ENCODE measurements at regions not wholly inside any gene's neighbourhood (a gene's known extent, or its start where the extent isn't known, plus 50 kb on each side); places are given as distances from the start of the nearest gene placed in this dataset.

DNA sequence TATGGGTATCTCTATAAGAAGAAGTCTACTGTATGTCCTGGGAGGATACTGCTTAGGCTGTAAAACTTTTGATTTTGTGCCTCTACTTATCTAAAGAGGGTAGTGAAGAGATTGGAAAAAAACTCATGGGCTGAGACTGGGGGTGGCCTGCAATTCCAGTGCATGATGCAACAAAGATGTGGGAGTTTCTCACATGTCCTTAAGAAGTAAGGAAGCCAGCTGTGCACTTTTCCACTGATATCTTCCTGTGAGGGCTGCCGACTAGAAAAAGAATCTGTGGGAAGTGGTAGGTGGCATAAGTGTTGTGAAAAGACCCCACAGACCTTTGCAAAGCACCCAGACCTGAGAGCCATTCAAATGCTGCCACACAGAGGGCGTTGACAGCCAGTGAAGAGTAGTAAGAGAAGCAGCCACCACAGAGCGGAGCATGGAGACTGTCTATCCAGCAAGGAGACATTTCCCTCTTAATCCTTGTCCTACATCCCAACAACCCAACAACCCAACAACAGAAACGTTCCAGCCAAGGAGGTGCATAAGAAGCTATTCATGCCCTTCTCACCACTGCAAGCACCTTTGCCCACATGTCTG lies 65.1 kb downstream of the PFDN4 start:
- WGBS = 70% methylated on average over 4 of the region's 4 CpGs
- Histone ChIP-seq H3K27ac (ENCODE audit: low read depth in 1 of 2, low read length in 1 of 2) (no peak overlapping the region), H3K36me3 (ENCODE audit: control insufficient read depth in 2 of 2, insufficient read depth in 2 of 2, low read length in 1 of 2) (no peaks in the 10 kb centered on the region), H3K9me3 (ENCODE audit: control insufficient read depth in 2 of 2, insufficient read depth in 1 of 2, low read length in 1 of 2) (no peaks in the 10 kb centered on the region), H3K4me3 (ENCODE audit: low read length in 2 of 2) (no peak overlapping the region), H3K4me1 (ENCODE audit: control insufficient read depth in 2 of 2, insufficient read depth in 2 of 2, low read length in 2 of 2) (no peaks in the 10 kb centered on the region), H3K27me3 (ENCODE audit: control insufficient read depth in 2 of 2, insufficient read depth in 1 of 2, low read length in 1 of 2) (no peaks in the 10 kb centered on the region)
- no peak for DNase-seq (ENCODE audit: low read depth in 6 of 9, low spot score in 9 of 9)

GRCh38 chr20:54275359-54276111 lies 67.6 kb downstream of the PFDN4 start:
- Histone ChIP-seq H3K27ac (ENCODE audit: low read depth in 1 of 2, low read length in 1 of 2) (no peak overlapping the region), H3K4me1 (ENCODE audit: control insufficient read depth in 2 of 2, insufficient read depth in 2 of 2, low read length in 2 of 2) (no peaks in the 10 kb centered on the region), H3K9me3 (ENCODE audit: control insufficient read depth in 2 of 2, insufficient read depth in 1 of 2, low read length in 1 of 2) (no peaks in the 10 kb centered on the region), H3K27me3 (ENCODE audit: control insufficient read depth in 2 of 2, insufficient read depth in 1 of 2, low read length in 1 of 2) (no peaks in the 10 kb centered on the region), H3K36me3 (ENCODE audit: control insufficient read depth in 2 of 2, insufficient read depth in 2 of 2, low read length in 1 of 2) (no peaks in the 10 kb centered on the region), H3K4me3 (ENCODE audit: low read length in 2 of 2) (no peak overlapping the region)
- no peak for DNase-seq (ENCODE audit: low read depth in 6 of 9, low spot score in 9 of 9)
- WGBS = 96% methylated on average over 4 of the region's 4 CpGs

- no peak for DNase-seq (ENCODE audit: low read depth in 6 of 9, low spot score in 9 of 9)
- H3K9me3 ChIP-seq (ENCODE audit: control insufficient read depth in 2 of 2, insufficient read depth in 1 of 2, low read length in 1 of 2) = no peaks in the 10 kb centered on the region
- 98% methylated on average over 4 of the region's 4 CpGs for WGBS
- no peaks in the 10 kb centered on the region for H3K4me1 ChIP-seq (ENCODE audit: control insufficient read depth in 2 of 2, insufficient read depth in 2 of 2, low read length in 2 of 2)
- no peaks in the 10 kb centered on the region for H3K27me3 ChIP-seq (ENCODE audit: control insufficient read depth in 2 of 2, insufficient read depth in 1 of 2, low read length in 1 of 2)
- no peaks in the 10 kb centered on the region for H3K36me3 ChIP-seq (ENCODE audit: control insufficient read depth in 2 of 2, insufficient read depth in 2 of 2, low read length in 1 of 2)
- H3K4me3 ChIP-seq (ENCODE audit: low read length in 2 of 2) = no peak overlapping the region
- H3K27ac ChIP-seq (ENCODE audit: low read depth in 1 of 2, low read length in 1 of 2) = no peak overlapping the region
Observed at GRCh38 chr20:54276577-54277169, 68.8 kb downstream of the PFDN4 start.

- Histone ChIP-seq H3K4me3 (ENCODE audit: low read length in 2 of 2) (no peak overlapping the region), H3K9me3 (ENCODE audit: control insufficient read depth in 2 of 2, insufficient read depth in 1 of 2, low read length in 1 of 2) (no peaks in the 10 kb centered on the region), H3K36me3 (ENCODE audit: control insufficient read depth in 2 of 2, insufficient read depth in 2 of 2, low read length in 1 of 2) (no peaks in the 10 kb centered on the region), H3K27me3 (ENCODE audit: control insufficient read depth in 2 of 2, insufficient read depth in 1 of 2, low read length in 1 of 2) (no peaks in the 10 kb centered on the region), H3K4me1 (ENCODE audit: control insufficient read depth in 2 of 2, insufficient read depth in 2 of 2, low read length in 2 of 2) (no peaks in the 10 kb centered on the region), H3K27ac (ENCODE audit: low read depth in 1 of 2, low read length in 1 of 2) (no peak overlapping the region)
- 91% methylated on average over 4 of the region's 4 CpGs for WGBS
- DNase-seq (ENCODE audit: low read depth in 6 of 9, low spot score in 9 of 9) = no peak
Observed at GRCh38 chr20:54278262-54278661, 70.4 kb downstream of the PFDN4 start.

- Histone ChIP-seq H3K9me3 (ENCODE audit: control insufficient read depth in 2 of 2, insufficient read depth in 1 of 2, low read length in 1 of 2) (no peaks in the 10 kb centered on the region), H3K4me3 (ENCODE audit: low read length in 2 of 2) (no peak overlapping the region), H3K36me3 (ENCODE audit: control insufficient read depth in 2 of 2, insufficient read depth in 2 of 2, low read length in 1 of 2) (no peaks in the 10 kb centered on the region), H3K27me3 (ENCODE audit: control insufficient read depth in 2 of 2, insufficient read depth in 1 of 2, low read length in 1 of 2) (no peaks in the 10 kb centered on the region), H3K4me1 (ENCODE audit: control insufficient read depth in 2 of 2, insufficient read depth in 2 of 2, low read length in 2 of 2) (no peaks in the 10 kb centered on the region), H3K27ac (ENCODE audit: low read depth in 1 of 2, low read length in 1 of 2) (no peak overlapping the region)
- 89% methylated on average over 5 of the region's 5 CpGs for WGBS
- no peak for DNase-seq (ENCODE audit: low read depth in 6 of 9, low spot score in 9 of 9)
Observed at GRCh38 chr20:54282625-54283024, 74.7 kb downstream of the PFDN4 start.

DNA sequence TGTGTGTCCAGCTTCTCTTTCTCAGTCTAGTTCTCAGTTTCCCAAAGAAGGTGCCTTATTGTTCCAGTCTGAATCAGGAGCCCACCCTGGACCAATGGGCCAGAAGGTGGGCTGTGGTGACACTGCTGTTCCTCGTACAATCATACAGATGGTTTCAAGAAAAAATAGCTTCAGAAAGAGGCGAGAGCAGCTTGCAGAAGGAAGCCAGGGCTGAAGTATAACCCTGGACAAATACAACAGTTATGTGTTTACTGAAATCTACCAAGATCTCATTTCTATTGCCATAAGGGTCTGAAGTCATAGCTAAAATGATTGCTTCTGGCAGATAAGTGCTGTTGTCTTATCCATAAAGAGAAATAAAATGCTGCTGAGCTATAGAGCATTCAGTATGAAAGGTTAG lies 75.4 kb downstream of the PFDN4 start:
- no peaks in the 10 kb centered on the region for H3K4me1 ChIP-seq (ENCODE audit: control insufficient read depth in 2 of 2, insufficient read depth in 2 of 2, low read length in 2 of 2)
- H3K4me3 ChIP-seq (ENCODE audit: low read length in 2 of 2) = no peak overlapping the region
- DNase-seq (ENCODE audit: low read depth in 6 of 9, low spot score in 9 of 9) = no peak
- no peaks in the 10 kb centered on the region for H3K36me3 ChIP-seq (ENCODE audit: control insufficient read depth in 2 of 2, insufficient read depth in 2 of 2, low read length in 1 of 2)
- no peak overlapping the region for H3K27ac ChIP-seq (ENCODE audit: low read depth in 1 of 2, low read length in 1 of 2)
- H3K9me3 ChIP-seq (ENCODE audit: control insufficient read depth in 2 of 2, insufficient read depth in 1 of 2, low read length in 1 of 2) = no peaks in the 10 kb centered on the region
- 87% methylated on average over 2 of the region's 2 CpGs for WGBS
- no peaks in the 10 kb centered on the region for H3K27me3 ChIP-seq (ENCODE audit: control insufficient read depth in 2 of 2, insufficient read depth in 1 of 2, low read length in 1 of 2)

DNA sequence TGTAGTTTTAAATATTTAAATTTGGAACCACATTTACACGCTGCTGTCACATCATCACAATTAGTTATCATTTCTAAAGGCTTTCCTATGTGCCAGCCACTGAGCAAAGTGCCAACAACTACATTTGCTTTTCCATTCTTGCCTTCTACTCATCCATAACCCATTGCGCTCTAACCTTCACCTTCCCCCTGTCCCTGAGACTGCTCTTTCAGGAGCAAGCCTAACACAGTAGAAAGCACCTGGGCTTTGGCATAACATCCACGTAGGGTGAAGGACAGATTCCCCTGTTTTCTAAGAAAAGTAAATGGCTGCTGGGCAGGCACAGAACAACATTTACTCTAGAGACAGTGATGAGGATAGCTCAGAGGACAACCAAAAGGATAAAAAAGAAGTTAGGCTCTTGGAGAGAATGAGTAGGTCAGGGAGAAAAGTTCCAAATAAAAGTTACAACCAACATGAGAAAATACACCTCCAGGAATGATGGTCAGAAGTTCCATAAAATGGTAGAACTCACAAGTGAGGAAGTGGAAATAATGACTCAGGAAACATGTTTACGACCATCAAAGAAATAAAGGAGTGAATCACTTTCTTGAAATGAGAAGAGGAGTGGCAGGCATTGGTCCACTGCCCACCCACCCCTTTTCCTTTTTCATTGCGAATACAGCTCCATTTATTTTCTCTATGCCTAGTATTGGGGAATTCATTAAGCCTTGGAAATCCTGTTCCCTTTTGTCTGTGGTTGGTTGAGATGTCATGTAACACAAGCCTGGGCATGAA lies 77.2 kb downstream of the PFDN4 start:
- Histone ChIP-seq H3K4me1 (ENCODE audit: control insufficient read depth in 2 of 2, insufficient read depth in 2 of 2, low read length in 2 of 2) (no peaks in the 10 kb centered on the region), H3K9me3 (ENCODE audit: control insufficient read depth in 2 of 2, insufficient read depth in 1 of 2, low read length in 1 of 2) (no peaks in the 10 kb centered on the region), H3K4me3 (ENCODE audit: low read length in 2 of 2) (no peak overlapping the region), H3K27me3 (ENCODE audit: control insufficient read depth in 2 of 2, insufficient read depth in 1 of 2, low read length in 1 of 2) (no peaks in the 10 kb centered on the region), H3K27ac (ENCODE audit: low read depth in 1 of 2, low read length in 1 of 2) (no peak overlapping the region), H3K36me3 (ENCODE audit: control insufficient read depth in 2 of 2, insufficient read depth in 2 of 2, low read length in 1 of 2) (no peaks in the 10 kb centered on the region)
- no peak for DNase-seq (ENCODE audit: low read depth in 6 of 9, low spot score in 9 of 9)
- WGBS = 80% methylated on average over 5 of the region's 5 CpGs

GRCh38 chr20:54290636-54291035 lies 82.7 kb downstream of the PFDN4 start:
- 83% methylated on average over 6 of the region's 6 CpGs for WGBS
- no peak for DNase-seq (ENCODE audit: low read depth in 6 of 9, low spot score in 9 of 9)
- no peaks in the 10 kb centered on the region for H3K4me1 ChIP-seq (ENCODE audit: control insufficient read depth in 2 of 2, insufficient read depth in 2 of 2, low read length in 2 of 2)

More at GRCh38 chr20:54290636-54291035, 82.7 kb downstream of the PFDN4 start:
- Histone ChIP-seq H3K9me3 (ENCODE audit: control insufficient read depth in 2 of 2, insufficient read depth in 1 of 2, low read length in 1 of 2) (no peaks in the 10 kb centered on the region), H3K27ac (ENCODE audit: low read depth in 1 of 2, low read length in 1 of 2) (no peak overlapping the region), H3K4me3 (ENCODE audit: low read length in 2 of 2) (no peak overlapping the region), H3K27me3 (ENCODE audit: control insufficient read depth in 2 of 2, insufficient read depth in 1 of 2, low read length in 1 of 2) (no peaks in the 10 kb centered on the region), H3K36me3 (ENCODE audit: control insufficient read depth in 2 of 2, insufficient read depth in 2 of 2, low read length in 1 of 2) (no peaks in the 10 kb centered on the region)
